ENCODE measurements at regions not wholly inside any gene's neighbourhood (a gene's known extent, or its start where the extent isn't known, plus 50 kb on each side); places are given as distances from the start of the nearest gene placed in this dataset.

DNA sequence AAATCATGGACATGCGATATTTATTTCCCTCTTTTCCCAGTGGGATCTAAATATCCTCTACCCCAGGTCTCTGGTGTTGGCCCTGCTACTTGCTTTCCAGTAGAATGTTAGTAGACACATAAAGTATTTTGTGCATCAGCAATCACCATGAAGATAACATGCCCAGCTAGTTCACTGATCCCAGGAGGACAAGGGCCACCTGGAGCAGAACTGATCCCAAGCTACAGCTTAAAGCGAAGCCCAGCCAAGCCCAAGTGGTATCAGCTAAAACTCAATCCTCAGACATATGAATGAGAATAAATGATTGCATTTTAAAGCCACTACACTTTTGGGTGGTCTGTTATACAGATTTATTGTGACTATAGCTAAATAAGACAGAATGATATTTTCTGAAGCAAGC, 516.2 kb downstream of the INSC start:
- no peaks in the 10 kb centered on the region for H3K4me1 Mint-ChIP-seq
- H3K27ac ChIP-seq (ENCODE audit: low read length), result no peak overlapping the region
- TF ChIP-seq, protein P1, sequence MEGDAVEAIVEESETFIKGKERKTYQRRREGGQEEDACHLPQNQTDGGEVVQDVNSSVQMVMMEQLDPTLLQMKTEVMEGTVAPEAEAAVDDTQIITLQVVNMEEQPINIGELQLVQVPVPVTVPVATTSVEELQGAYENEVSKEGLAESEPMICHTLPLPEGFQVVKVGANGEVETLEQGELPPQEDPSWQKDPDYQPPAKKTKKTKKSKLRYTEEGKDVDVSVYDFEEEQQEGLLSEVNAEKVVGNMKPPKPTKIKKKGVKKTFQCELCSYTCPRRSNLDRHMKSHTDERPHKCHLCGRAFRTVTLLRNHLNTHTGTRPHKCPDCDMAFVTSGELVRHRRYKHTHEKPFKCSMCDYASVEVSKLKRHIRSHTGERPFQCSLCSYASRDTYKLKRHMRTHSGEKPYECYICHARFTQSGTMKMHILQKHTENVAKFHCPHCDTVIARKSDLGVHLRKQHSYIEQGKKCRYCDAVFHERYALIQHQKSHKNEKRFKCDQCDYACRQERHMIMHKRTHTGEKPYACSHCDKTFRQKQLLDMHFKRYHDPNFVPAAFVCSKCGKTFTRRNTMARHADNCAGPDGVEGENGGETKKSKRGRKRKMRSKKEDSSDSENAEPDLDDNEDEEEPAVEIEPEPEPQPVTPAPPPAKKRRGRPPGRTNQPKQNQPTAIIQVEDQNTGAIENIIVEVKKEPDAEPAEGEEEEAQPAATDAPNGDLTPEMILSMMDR (IDR thresholded peaks at IDR 0.05), result no peak
- H3K36me3 ChIP-seq (ENCODE audit: control insufficient read depth, insufficient read depth, low read length), result no peaks in the 10 kb centered on the region
- H3K9me3 ChIP-seq (ENCODE audit: control insufficient read depth, insufficient read depth, low read length), result no peaks in the 10 kb centered on the region
- peaks cover 4 to 19% of the 10 kb centered on the region in 2 donors for H3K27me3 Mint-ChIP-seq (ENCODE audit: low read depth in 2 of 2)
- no peaks in the 10 kb centered on the region for H3K27me3 ChIP-seq (ENCODE audit: control insufficient read depth, insufficient read depth, low read length)
- no peaks in the 10 kb centered on the region for H3K36me3 Mint-ChIP-seq
- intact Hi-C loops (cut with micrococcal nuclease), result no loop called here
- H3K27ac Mint-ChIP-seq, result no peak overlapping the region
- DNase-seq (no peak), ATAC-seq (no peak)
- WGBS (ENCODE audit: insufficient coverage), result 76% methylated on average over 2 of the region's 2 CpGs
- H3K9me3 Mint-ChIP-seq, result peaks cover 3 to 8% of the 10 kb centered on the region in 2 donors
- no peaks in the 10 kb centered on the region for H3K4me1 ChIP-seq (ENCODE audit: control insufficient read depth, insufficient read depth, low read length)
- no peak overlapping the region for H3K4me3 ChIP-seq (ENCODE audit: low read length)
- H3K4me3 Mint-ChIP-seq, result no peak overlapping the region

GRCh38 chr11:15635521-15635920, 520.8 kb downstream of the INSC start:
- Histone ChIP-seq H3K4me1 (ENCODE audit: control insufficient read depth, insufficient read depth, low read length) (no peaks in the 10 kb centered on the region), H3K27me3 (ENCODE audit: control insufficient read depth, insufficient read depth, low read length) (no peaks in the 10 kb centered on the region), H3K36me3 (ENCODE audit: control insufficient read depth, insufficient read depth, low read length) (no peaks in the 10 kb centered on the region), H3K9me3 (ENCODE audit: control insufficient read depth, insufficient read depth, low read length) (no peaks in the 10 kb centered on the region), H3K27ac (ENCODE audit: low read length) (no peak overlapping the region), H3K4me3 (ENCODE audit: low read length) (no peak overlapping the region)
- H3K36me3 Mint-ChIP-seq, result no peaks in the 10 kb centered on the region
- no peaks in the 10 kb centered on the region for H3K4me1 Mint-ChIP-seq
- 71% methylated on average over 1 of the region's 2 CpGs for WGBS (ENCODE audit: insufficient coverage)
- no peak for DNase-seq
- peaks cover 3 to 4% of the 10 kb centered on the region in 2 donors for H3K9me3 Mint-ChIP-seq
- no peak overlapping the region for H3K4me3 Mint-ChIP-seq
- no peak for ATAC-seq
- H3K27ac Mint-ChIP-seq, result no peak overlapping the region
- intact Hi-C loops (cut with micrococcal nuclease), result no loop called here
- peaks cover 0 to 17% of the 10 kb centered on the region in 2 donors for H3K27me3 Mint-ChIP-seq (ENCODE audit: low read depth in 2 of 2)
- TF ChIP-seq, protein P1 (IDR thresholded peaks at IDR 0.05), result no peak

- Mint-ChIP-seq H3K36me3 (no peaks in the 10 kb centered on the region), H3K27me3 (ENCODE audit: low read depth in 2 of 2) (peaks cover 0 to 8% of the 10 kb centered on the region in 2 donors), H3K27ac (no peak overlapping the region), H3K9me3 (peaks cover 3% of the 10 kb centered on the region in 2 donors), H3K4me3 (no peak overlapping the region), H3K4me1 (no peaks in the 10 kb centered on the region)
- intact Hi-C loops (cut with micrococcal nuclease), result no loop called here
- Histone ChIP-seq H3K4me3 (ENCODE audit: low read length) (no peak overlapping the region), H3K27me3 (ENCODE audit: control insufficient read depth, insufficient read depth, low read length) (no peaks in the 10 kb centered on the region), H3K36me3 (ENCODE audit: control insufficient read depth, insufficient read depth, low read length) (no peaks in the 10 kb centered on the region), H3K27ac (ENCODE audit: low read length) (no peak overlapping the region), H3K4me1 (ENCODE audit: control insufficient read depth, insufficient read depth, low read length) (no peaks in the 10 kb centered on the region), H3K9me3 (ENCODE audit: control insufficient read depth, insufficient read depth, low read length) (no peaks in the 10 kb centered on the region)
- no peak for DNase-seq
- WGBS (ENCODE audit: insufficient coverage), result 100% methylated on average over 1 of the region's 3 CpGs
- no peak for ATAC-seq
- TF ChIP-seq, protein P1 (IDR thresholded peaks at IDR 0.05), result no peak
These were observed 521.9 kb downstream of the INSC start for GRCh38 chr11:15636521-15637089.

DNA sequence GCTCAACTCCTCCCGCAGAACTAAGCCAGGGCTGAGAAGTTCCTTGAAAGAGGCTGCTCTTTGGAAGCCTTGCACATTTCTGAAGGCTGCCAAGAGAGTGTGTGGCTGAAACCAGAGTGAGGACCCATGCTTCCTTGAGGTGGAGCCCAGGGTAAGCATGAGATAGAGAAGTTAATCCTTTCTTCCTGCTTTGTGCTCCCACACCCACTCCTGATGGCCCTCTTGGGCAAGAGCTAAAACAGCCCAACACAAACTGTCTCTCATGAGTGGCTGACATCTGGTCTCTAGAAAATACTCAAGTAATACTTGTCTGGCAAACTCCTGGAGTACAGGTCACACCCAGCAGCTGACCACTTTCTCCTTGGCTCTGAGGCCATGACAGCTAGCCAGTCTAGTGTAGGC, 523.7 kb downstream of the INSC start:
- WGBS (ENCODE audit: insufficient coverage), result 94% methylated on average over 1 of the region's 1 CpG
- Histone ChIP-seq H3K9me3 (ENCODE audit: control insufficient read depth, insufficient read depth, low read length) (no peaks in the 10 kb centered on the region), H3K4me3 (ENCODE audit: low read length) (no peak overlapping the region), H3K27me3 (ENCODE audit: control insufficient read depth, insufficient read depth, low read length) (no peaks in the 10 kb centered on the region), H3K4me1 (ENCODE audit: control insufficient read depth, insufficient read depth, low read length) (no peaks in the 10 kb centered on the region), H3K36me3 (ENCODE audit: control insufficient read depth, insufficient read depth, low read length) (no peaks in the 10 kb centered on the region), H3K27ac (ENCODE audit: low read length) (no peak overlapping the region)
- Mint-ChIP-seq H3K27me3 (ENCODE audit: low read depth in 2 of 2) (peaks cover 0 to 22% of the 10 kb centered on the region in 2 donors), H3K4me1 (no peaks in the 10 kb centered on the region), H3K9me3 (peaks cover 3% of the 10 kb centered on the region in 2 donors), H3K4me3 (no peak overlapping the region), H3K27ac (no peak overlapping the region), H3K36me3 (no peaks in the 10 kb centered on the region)
- intact Hi-C loops (cut with micrococcal nuclease), result no loop called here
- ATAC-seq (no peak), DNase-seq (no peak)
- TF ChIP-seq, protein P1 (IDR thresholded peaks at IDR 0.05), result no peak

Measured in natural killer cell (primary cell).